ENCODE measurements at regions not wholly inside any gene's neighbourhood (a gene's known extent, or its start where the extent isn't known, plus 50 kb on each side); places are given as distances from the start of the nearest gene placed in this dataset.

- DNase-seq (ENCODE audit: low spot score): no peak
Observed at GRCh38 chr22:22744412-22745224, 100.2 kb downstream of the GGTLC2 start.

GRCh38 chr22:22745225-22746060, 101.0 kb downstream of the GGTLC2 start:
- peak; percentile 37 for DNase-seq (ENCODE audit: low spot score)

GRCh38 chr22:22746061-22746962, 101.9 kb downstream of the GGTLC2 start:
- no peak for DNase-seq (ENCODE audit: low spot score)

- peak; percentile 8 for DNase-seq (ENCODE audit: low spot score)
Observed at GRCh38 chr22:22746963-22747933, 102.8 kb downstream of the GGTLC2 start.

GRCh38 chr22:22748297-22748743, 103.9 kb downstream of the GGTLC2 start:
- peak; percentile 61 for DNase-seq (ENCODE audit: low spot score)

GRCh38 chr22:22748756-22749155, 104.3 kb downstream of the GGTLC2 start:
- DNase-seq (ENCODE audit: low spot score): no peak

- DNase-seq (ENCODE audit: low spot score): no peak
Observed at GRCh38 chr22:22749167-22749758, 104.8 kb downstream of the GGTLC2 start.

GRCh38 chr22:22750335-22751042, 106.1 kb downstream of the GGTLC2 start:
- no peak for DNase-seq (ENCODE audit: low spot score)

GRCh38 chr22:22751043-22751603, 106.7 kb downstream of the GGTLC2 start:
- DNase-seq (ENCODE audit: low spot score): no peak

- no peak for DNase-seq (ENCODE audit: low spot score)
Observed at GRCh38 chr22:22752199-22752555, 107.8 kb downstream of the GGTLC2 start.

- no peak for DNase-seq (ENCODE audit: low spot score)
Observed at GRCh38 chr22:22752556-22753477, 108.4 kb downstream of the GGTLC2 start.

GRCh38 chr22:22753526-22754267, 109.3 kb downstream of the GGTLC2 start:
- peak; percentile 27 for DNase-seq (ENCODE audit: low spot score)

GRCh38 chr22:22754268-22754657, 109.8 kb downstream of the GGTLC2 start:
- DNase-seq (ENCODE audit: low spot score): no peak

GRCh38 chr22:22754961-22755777, 110.8 kb downstream of the GGTLC2 start:
- DNase-seq (ENCODE audit: low spot score): no peak

- no peak for DNase-seq (ENCODE audit: low spot score)
Observed at GRCh38 chr22:22755778-22756100, 111.3 kb downstream of the GGTLC2 start.

GRCh38 chr22:22756109-22756508, 111.7 kb downstream of the GGTLC2 start:
- no peak for DNase-seq (ENCODE audit: low spot score)
